HS-27A (cell line): ENCODE measurements at regions not wholly inside any gene's neighbourhood (a gene's known extent, or its start where the extent isn't known, plus 50 kb on each side); places are given as distances from the start of the nearest gene placed in this dataset.
"Not testable (repeated sequence)": the region's sequence is repeated elsewhere in the genome, so short reads cannot be mapped to it uniquely, and the experiment has no call there.

Experiments
- DNase-seq: peaks from one replicate; pipeline ENCODE4 v3.0.0-alpha.2; 2012; ENCODE audit warnings: low read depth, missing footprints

DNA sequence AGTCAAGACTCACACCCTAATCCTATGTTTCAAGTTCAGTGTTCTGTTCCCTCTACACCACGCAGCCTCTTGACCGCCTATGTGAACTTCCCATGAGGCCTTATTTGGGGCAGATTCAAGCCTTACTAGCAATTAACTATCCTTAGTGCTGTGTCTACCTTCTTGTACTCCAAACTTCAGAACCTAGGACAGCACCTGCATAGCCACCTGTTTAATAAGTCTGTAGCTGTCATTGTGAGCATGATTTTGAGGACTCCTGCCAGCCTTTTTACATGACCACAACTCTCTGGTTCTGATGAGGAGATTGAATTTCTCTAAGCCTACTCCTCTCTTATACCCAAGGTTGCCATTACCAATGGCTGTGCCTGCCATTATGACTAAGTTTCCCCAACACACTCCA, 50.8 kb upstream of the PCSK1 start:
- no peak for DNase-seq

DNA sequence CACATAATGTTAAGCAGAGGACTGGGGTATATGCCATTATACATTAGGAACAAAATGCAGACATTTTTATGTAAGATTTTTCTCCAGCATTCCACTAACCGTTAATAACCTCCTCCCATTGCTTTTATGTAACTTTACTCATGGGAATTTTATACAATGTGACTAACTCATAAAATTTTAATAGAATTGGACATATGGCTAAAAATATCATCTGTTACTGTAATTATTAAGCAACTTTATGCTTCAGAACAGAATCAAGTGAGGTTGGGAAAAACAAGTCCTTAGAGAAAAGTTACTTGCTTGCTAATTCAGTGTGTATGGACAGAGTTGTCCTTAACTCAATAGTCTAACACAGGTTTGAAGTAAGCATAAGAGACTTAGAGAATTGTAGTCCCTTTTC, 54.8 kb upstream of the PCSK1 start:
- no peak for DNase-seq

DNA sequence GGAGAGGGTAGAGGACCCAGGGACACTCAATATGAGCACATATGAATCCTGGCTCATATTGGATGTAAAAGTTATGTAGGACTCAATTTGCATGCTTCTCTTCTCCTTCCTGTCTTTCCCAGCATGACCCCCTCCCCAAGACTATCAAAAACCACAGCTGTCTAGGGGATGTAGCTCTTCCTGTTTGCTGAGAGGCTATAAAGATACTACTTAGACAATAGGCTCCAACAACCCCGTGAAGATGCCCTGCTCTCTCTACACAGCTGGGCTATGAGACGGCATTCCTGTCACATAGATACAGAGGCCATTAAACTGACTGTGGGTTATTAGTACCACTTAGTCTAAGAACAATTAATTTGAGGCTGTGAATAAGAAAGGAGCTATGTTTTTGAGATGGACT, 56.5 kb upstream of the PCSK1 start:
- no peak for DNase-seq

DNA sequence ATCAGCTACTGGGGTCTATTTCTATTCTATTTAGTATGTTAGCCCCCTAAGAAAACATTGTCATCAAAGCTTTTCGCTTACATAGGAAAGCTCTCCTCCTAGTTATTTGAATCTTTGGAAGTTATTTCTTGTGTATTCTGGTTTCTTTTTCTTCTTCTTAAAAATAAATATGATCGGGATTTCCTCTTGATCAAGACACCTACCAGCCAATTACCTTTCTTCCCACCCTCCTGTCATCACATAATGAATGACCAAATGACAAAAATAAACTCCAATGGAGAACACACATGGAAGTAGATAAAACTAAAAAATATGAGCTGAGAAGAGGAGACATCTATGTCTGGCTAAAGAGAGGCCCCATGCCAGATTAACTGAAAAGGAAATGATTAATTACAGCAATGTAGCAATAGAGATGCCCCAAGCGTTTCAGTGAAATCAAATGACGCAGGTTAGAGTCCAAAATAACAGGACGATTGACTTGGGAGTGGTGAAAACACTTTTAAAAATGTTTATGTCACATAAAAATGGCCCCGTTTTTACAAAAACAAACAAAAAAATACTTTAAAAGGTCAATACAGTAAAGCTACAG, 59.5 kb upstream of the PCSK1 start:
- DNase-seq, result no peak

DNA sequence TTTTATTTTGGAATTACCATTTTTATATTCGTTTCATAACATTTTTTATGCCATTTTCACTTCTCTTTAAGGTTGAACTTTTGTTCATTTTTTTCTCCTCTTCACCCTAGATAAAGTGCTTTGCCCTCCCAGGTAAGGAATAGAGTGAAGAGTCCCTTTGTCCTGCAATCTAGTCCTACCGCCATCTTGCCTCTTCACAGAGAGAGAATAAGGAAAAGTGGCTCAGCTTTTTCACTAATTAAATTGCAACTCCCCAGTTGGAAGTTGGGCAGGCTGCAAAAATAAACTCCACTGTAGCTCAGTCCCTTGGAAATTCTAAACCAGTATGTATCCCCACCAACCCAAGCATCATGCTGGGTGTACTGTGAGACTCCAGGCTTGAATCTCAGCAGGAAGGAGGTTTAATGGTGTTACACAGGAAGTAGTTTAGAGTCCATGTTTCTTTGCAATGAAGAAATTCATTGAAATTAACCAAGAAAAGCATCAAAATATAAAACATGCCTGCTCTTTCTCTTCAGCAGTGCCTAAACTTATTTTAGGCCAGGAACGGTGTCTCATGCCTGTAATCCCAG, 60.3 kb upstream of the PCSK1 start:
- DNase-seq, result no peak

DNA sequence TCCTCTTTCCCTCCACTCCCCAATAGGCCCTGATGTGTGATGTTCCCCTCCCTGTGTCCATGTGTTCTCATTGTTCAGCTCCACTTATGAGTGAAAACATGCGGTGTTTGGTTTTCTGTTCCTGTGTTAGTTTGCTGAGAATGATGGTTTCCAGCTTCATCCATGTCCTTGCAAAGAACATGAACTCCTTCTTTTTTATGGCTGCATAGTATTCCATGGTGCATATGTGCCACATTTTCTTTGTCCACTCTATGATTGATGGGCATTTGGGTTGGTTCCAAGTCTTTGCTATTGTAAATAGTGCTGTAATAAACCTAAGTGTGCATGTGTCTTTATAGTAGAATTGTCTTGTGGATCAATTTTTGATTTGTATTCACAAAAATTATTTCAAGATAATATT, 62.4 kb upstream of the PCSK1 start:
- DNase-seq, result not testable (repeated sequence)

DNA sequence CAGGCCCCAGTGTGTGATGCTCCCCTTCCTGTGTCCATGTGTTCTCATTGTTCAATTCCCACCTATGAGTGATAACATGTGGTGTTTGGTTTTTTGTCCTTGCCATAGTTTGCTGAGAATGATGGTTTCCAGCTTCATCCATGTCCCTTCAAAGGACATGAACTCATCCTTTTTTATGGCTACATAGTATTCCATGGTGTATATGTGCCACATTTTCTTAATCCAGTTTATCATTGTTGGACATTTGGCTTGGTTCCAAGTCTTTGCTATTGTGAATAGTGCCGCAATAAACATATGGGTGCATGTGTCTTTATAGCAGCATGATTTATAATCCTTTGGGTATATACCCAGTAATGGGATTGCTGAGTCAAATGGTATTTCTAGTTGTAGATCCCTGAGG, 64.0 kb upstream of the PCSK1 start:
- DNase-seq, result not testable (repeated sequence)

- DNase-seq, result no peak
These were observed 66.8 kb upstream of the PCSK1 start for GRCh38 chr5:96499753-96500345.

DNA sequence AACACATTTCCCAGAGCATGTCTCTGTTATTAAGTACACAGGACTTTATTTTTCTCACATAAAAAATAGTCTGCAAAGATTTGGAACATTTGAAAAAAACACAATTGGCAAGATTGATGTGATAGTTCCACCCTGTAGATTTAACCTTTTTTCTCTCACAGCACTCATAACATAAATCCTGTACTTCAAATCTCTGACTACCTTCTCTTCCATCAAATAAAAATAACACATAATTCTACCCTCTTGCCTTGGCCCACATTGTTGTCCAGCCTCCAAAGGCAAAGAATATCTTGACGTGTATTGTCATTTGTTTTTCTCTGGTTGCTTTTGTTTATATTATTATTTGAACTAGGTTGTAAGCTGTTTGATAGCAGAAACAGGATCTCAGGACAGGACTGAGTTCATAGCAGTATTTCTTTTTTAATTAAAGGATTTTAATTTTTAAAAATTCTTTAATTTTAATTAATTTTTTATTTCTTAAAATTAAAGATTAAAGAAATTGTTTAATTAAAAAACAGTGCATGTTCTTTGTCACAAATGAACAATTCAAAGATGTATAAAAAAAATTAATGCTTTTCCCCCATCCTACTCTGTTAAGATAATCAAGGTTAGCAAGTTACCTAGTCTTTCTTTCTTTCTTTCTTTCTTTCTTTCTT, 69.1 kb upstream of the PCSK1 start:
- DNase-seq, result no peak

DNA sequence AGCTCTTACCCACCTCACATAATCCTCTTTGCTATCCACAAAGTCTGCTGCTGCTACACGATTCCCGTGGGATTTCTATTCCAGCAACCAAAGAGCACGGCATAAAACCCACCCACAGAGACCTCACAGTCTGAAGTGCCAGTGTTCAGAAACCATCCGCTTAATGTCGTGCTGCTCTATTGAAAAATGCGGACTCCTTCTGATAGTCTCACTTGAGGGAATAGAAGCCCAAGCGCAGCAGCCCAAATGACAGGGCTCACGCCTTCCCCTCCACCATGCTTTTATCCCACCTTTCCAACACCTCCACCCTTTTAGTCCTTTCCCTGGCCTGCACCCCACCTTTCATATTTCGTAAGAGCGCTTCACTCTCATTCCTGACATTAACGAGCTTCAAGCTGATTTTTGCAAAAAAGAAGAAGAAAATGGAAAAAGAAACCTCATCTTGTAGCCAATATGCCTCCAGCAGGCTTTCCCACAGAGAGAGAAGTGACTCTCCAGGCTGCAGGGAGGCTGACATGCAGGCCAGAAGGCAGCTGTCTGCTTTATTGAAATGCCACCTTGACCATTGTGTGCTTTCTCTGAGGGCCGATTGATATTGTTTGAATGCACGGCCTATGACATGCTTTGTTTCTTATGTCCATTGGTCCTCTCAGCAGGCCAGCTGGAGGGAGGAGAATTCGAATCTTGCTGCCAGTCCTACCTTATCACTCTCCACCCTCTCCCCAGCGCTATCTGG, 70.6 kb upstream of the PCSK1 start:
- no peak for DNase-seq

DNA sequence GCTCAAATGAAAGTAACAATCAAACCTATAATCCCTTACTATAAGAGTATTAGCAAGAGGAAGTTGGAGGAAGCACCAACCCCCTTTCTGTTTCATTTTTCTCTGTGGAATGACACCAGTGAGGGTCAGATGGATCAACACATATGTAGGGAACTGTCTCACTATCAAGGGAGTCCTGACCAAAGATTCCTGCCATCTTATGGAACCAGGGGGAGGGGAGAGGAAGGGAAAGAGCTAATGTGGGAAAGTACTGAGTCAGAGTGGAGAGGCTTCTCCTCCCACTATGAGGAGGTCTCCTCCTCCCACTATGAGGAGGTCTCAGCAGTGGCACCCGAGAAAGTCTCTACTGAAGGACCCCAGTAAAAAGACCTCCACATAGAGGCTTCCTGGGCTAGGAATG, 73.3 kb upstream of the PCSK1 start:
- no peak for DNase-seq

DNA sequence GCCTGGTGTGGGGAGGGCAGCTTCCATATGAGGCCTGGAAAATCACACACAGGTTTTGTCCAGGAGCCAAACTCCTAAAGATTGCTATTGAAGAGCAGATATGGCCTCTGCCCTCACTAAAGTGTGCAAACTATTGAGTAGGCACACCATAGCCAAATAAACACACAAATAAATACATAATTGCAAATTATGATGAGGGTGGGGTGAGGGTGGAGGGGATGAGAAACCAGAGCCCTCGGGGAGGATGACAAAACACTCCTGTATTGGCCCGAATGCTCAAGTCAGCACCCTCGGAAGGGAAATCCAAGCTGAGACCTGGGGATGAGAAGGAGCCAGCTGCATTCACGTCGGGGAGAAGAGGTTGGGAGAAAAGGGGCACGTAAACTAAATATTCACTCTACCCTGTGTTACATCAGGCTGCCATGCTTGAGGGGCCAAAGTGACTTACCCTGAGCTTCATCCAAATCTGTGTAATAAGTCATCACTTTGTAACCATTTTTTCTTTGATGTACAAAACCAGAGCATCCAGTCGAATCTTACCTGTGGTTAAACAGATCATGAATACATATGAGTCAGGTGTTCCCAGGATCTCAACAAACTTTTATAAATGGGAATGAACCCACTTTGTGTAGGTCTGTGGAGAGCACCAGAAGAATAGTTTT, 73.9 kb upstream of the PCSK1 start:
- no peak for DNase-seq

DNA sequence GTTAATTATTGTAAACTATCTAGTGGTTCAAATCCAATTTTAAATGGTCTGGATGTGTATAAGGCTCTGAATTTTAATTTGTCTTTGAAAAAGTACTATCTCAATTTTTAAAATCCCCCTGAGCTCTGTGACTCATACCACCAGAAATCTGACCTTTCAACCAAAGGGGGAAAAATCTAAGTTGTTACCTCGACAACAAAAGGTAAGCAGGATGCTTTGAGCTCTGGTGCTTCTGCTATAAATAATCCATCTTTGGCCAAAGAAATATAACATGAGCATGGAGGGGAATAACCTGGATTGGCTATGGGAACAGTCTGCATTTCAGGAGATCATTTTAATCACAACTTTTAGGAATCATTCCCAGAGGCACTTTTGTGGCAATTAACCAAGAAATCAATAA, 76.3 kb upstream of the PCSK1 start:
- no peak for DNase-seq

GRCh38 chr5:96509721-96510350, 76.8 kb upstream of the PCSK1 start:
- DNase-seq, result no peak

GRCh38 chr5:96516631-96517071, 83.6 kb upstream of the PCSK1 start:
- no peak for DNase-seq

DNA sequence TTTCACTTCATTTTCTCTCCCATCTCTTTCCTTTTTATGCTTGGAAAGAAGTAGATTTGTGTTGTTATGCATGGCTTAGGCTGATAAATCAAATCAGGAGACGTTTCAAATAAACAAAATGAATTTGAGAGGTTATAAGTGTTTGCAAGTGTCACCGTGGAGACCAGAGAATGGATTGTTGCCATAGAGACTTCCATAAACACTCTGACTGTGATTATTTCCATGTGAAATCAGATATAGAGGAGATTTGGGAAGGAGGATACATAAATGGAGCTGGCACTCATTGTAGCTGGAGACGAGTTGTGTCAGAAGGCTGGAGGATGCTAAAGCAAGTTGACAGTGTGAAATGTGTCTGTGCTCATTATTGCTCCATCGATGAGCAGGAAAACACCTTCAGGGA, 84.2 kb upstream of the PCSK1 start:
- DNase-seq, result no peak

DNA sequence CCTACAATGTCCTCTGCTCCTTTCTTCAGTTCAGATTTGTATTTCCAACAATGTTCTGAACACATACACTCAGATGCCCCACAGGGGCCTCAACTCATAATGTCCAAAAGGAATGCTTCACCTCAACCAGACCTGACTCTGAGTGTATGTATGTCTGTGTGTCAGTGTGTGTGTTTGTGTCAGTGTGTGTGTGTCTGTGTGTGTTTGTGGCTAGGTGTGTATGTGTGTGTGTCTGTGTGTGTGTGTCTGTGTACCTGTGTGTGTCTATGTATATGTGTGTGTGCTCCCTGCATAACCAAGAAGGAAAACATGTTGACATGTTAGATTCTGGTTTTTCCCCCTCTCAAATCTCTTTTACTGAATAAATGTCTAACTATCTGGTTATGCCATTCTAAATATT, 87.3 kb upstream of the PCSK1 start:
- no peak for DNase-seq

DNA sequence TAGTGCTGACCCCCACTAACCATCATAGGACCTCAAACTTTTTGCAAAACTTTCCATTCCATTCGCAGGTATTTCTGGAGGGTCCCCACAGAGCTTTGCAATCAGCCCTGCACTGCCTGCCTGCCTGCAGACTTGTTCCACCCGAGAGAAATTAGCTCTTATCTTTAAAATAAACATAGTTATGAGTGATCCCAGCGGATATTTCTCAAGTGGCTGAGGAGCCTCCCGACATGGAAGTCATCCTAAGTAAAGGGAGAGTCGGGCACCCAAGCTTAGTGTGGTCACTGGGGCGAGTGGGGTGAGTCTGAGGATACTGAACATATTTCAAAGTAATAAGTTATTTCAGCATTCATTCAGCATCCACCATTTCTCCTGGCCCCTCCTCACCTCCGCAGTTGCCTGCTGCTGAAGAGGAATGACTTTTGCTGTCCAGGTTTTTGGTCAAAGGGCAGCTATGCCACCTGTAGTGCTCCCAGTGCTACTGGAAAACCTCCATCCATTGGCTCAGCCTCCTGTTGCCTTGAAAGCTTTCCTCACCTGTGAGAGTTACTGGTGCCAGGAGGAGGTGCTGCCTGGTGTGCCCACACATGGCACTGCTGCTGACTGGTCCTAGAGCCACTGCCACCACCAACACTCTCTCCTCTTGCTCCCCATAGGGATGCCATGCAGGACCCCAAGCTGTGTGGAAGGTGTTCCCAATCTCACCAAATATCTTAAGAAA, 89.7 kb upstream of the PCSK1 start:
- DNase-seq, result no peak

DNA sequence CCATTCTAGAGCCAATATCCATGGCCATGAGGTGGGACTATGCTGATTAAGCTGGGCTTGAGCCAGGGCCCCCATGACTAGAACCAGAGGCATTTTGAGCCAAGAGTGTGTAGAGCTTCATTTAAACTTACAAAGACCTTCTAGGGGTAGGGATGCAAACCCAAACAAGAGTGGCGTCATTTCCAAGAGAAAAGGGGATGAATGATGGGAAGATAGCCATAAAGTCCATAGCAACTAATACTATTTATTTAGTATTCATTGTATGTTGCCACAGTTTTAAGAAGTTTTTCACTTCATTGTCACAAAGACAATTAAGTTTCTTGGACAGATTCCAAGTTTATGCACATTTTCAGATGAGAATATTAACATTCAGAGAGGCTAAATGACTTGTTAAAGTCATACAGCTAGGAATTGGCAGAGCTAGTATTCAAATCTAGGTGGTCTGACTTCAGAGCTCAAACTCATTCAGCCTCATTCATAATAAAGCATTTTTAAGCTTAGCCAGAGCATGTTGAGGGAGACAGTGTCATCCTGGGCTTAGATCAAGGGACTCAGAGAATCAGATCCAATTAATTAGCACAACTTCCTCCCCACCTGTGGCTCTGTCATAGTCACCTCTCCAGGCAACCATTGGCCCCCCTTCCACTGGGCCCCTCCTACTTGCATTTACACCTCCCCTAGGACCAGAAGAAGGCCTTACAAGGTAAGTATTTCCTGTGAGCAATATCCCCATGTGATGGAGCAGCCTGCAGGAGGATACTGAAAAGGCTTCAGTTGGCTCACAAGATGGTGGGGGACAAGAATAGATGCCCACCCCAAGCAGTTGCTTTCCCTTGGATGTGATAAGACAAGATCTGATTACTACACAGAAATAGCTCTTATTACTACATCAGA, 95.0 kb upstream of the PCSK1 start:
- DNase-seq, result no peak
